GM19467 (cell line): ENCODE measurements at regions not wholly inside any gene's neighbourhood (a gene's known extent, or its start where the extent isn't known, plus 50 kb on each side); places are given as distances from the start of the nearest gene placed in this dataset.
"Not testable (repeated sequence)": the region's sequence is repeated elsewhere in the genome, so short reads cannot be mapped to it uniquely, and the experiment has no call there.

Experiments
- ATAC-seq: cut with Tn5 transposase; IDR thresholded peaks from one replicate; pipeline ENCODE4 v1.9.1; 2021; ENCODE audit warnings: mild to moderate bottlenecking, moderate library complexity; ENCODE audit not compliant: unreplicated experiment

- no peak for ATAC-seq
Observed at GRCh38 chr13:33340631-33341030, 55.1 kb upstream of the STARD13 start.

GRCh38 chr13:33341861-33342452 is 56.4 kb upstream of the STARD13 start:
- ATAC-seq = no peak

GRCh38 chr13:33345842-33346241 is 60.3 kb upstream of the STARD13 start:
- no peak for ATAC-seq

GRCh38 chr13:33347861-33348260 is 62.3 kb upstream of the STARD13 start:
- ATAC-seq = no peak

- ATAC-seq = no peak
Observed at GRCh38 chr13:33348366-33348765, 62.8 kb upstream of the STARD13 start.

- ATAC-seq = no peak
Observed at GRCh38 chr13:33349288-33349985, 63.9 kb upstream of the STARD13 start.

GRCh38 chr13:33349986-33350826 is 64.7 kb upstream of the STARD13 start:
- ATAC-seq = no peak

- ATAC-seq = no peak
Observed at GRCh38 chr13:33351319-33351718, 65.8 kb upstream of the STARD13 start.

GRCh38 chr13:33352041-33352440 is 66.5 kb upstream of the STARD13 start:
- no peak for ATAC-seq

GRCh38 chr13:33352526-33352925 is 67.0 kb upstream of the STARD13 start:
- no peak for ATAC-seq

GRCh38 chr13:33353210-33353609 is 67.7 kb upstream of the STARD13 start:
- peak; percentile 54 for ATAC-seq

GRCh38 chr13:33353646-33354045 is 68.1 kb upstream of the STARD13 start:
- no peak for ATAC-seq

GRCh38 chr13:33355201-33355895 is 69.8 kb upstream of the STARD13 start:
- no peak for ATAC-seq

GRCh38 chr13:33358076-33358475 is 72.5 kb upstream of the STARD13 start:
- not testable (repeated sequence) for ATAC-seq

- ATAC-seq = no peak
Observed at GRCh38 chr13:33362986-33363727, 77.6 kb upstream of the STARD13 start.

- ATAC-seq = no peak
Observed at GRCh38 chr13:33364192-33364591, 78.6 kb upstream of the STARD13 start.

- ATAC-seq = no peak
Observed at GRCh38 chr13:33366469-33367062, 81.0 kb upstream of the STARD13 start.

GRCh38 chr13:33367171-33367895 is 81.8 kb upstream of the STARD13 start:
- ATAC-seq = no peak

- no peak for ATAC-seq
Observed at GRCh38 chr13:33367926-33368325, 82.4 kb upstream of the STARD13 start.

GRCh38 chr13:33369073-33369472 is 83.5 kb upstream of the STARD13 start:
- ATAC-seq = no peak
